Endothelial cell of umbilical vein (primary cell): ENCODE measurements at regions not wholly inside any gene's neighbourhood (a gene's known extent, or its start where the extent isn't known, plus 50 kb on each side); places are given as distances from the start of the nearest gene placed in this dataset.

Source experiments
- BruUV-seq: library from RNA; stranded (reverse); fragments of 400-500 nt; replicated peaks from 2 replicates; lab custom pipeline; 2021; lab: Mats Ljungman, UMichigan
- CTCF ChIA-PET: fragments of 300-600, 350-600 bp; sonication (Branson Sonifier 250); formaldehyde crosslinking; loops from one replicate; lab custom pipeline; 2021; ENCODE audit warnings: antibody characterized with exemption, inconsistent platforms; lab: Charles Lee
- POLR2A ChIA-PET: fragments of 300-600, 350-600 bp; sonication (Branson Sonifier 250); formaldehyde crosslinking; loops from one replicate; lab custom pipeline; 2021; ENCODE audit warnings: antibody characterized with exemption, inconsistent platforms; lab: Charles Lee
- DNase-seq: peaks from one replicate; pipeline ENCODE4 v3.0.0-alpha.2; 2011; ENCODE audit warnings: low read depth, low spot score
- FAIRE-seq: peaks from 2 replicates; lab custom pipeline; 2011; peaks lifted over from hg19 to GRCh38; lab: Jason Lieb, UNC
- H2AFZ ChIP-seq: 2 replicates; pipeline ENCODE4 v1.6.0; 2012; ENCODE audit warnings: low read depth, low read length, control low read depth, inconsistent platforms
- H3K27ac ChIP-seq: 2 replicates; pipeline ENCODE4 v1.5.1; 2011; ENCODE audit warnings: low read depth, mild to moderate bottlenecking, control low read depth, low read length, moderate library complexity; ENCODE audit not compliant: insufficient read depth
- H3K27me3 ChIP-seq, 2 experiments: 2 replicates each; pipeline versions ENCODE4 v1.6.0 to v1.6.1; 2011; ENCODE audit warnings: low read length in 2 of 2, mixed read lengths in 1 of 2; ENCODE audit not compliant: control insufficient read depth in 2 of 2, insufficient read depth in 2 of 2
- H3K36me3 ChIP-seq, 2 experiments: 2 replicates in 1 of 2; 3 replicates in 1 of 2; pipeline ENCODE4 v1.5.1; 2011; ENCODE audit warnings: low read length in 2 of 2, mild to moderate bottlenecking in 1 of 2, moderate library complexity in 1 of 2; ENCODE audit not compliant: control insufficient read depth in 2 of 2, insufficient read depth in 2 of 2; ENCODE audit errors: extremely low read depth in 1 of 2
- H3K4me1 ChIP-seq: 3 replicates; pipeline ENCODE4 v1.5.1; 2011; ENCODE audit warnings: mild to moderate bottlenecking, low read length; ENCODE audit not compliant: control insufficient read depth, insufficient read depth; ENCODE audit errors: extremely low read depth
- H3K4me2 ChIP-seq: 2 replicates; pipeline ENCODE4 v1.6.1; 2011; ENCODE audit warnings: low read length, control low read depth, mixed read lengths; ENCODE audit not compliant: insufficient read depth
- H3K4me3 ChIP-seq, 3 experiments: fragments of 200-600 bp in 1 of 3; sonication (generic), shearing (Covaris generic) in 1 of 3; replicated peaks in 1 of 3; 2 replicates each; pipeline ENCODE4 v1.5.1; 2011 to 2016; ENCODE audit warnings: control low read depth in 3 of 3, low read length in 3 of 3, mild to moderate bottlenecking in 2 of 3, inconsistent platforms in 1 of 3, low read depth in 1 of 3, moderate library complexity in 1 of 3; ENCODE audit not compliant: insufficient read depth in 1 of 3
- H3K79me2 ChIP-seq: 2 replicates; pipeline ENCODE4 v1.6.0; 2012; ENCODE audit warnings: low read length, inconsistent platforms; ENCODE audit not compliant: control insufficient read depth, insufficient read depth
- H3K9ac ChIP-seq: replicated peaks from 2 replicates; pipeline ENCODE3; 2011; ENCODE audit warnings: low read length, control low read depth; ENCODE audit not compliant: insufficient read depth; ENCODE audit errors: extremely low read depth
- H3K9me1 ChIP-seq: replicated peaks from 3 replicates; pipeline ENCODE4 v1.6.0; 2011; ENCODE audit warnings: mild to moderate bottlenecking, low read length; ENCODE audit not compliant: control insufficient read depth, insufficient read depth; ENCODE audit errors: extremely low read depth
- H3K9me3 ChIP-seq: replicated peaks from 2 replicates; pipeline ENCODE4 v1.5.1; 2012; ENCODE audit warnings: low read length, inconsistent platforms; ENCODE audit not compliant: control insufficient read depth, insufficient read depth
- H4K20me1 ChIP-seq: replicated peaks from 2 replicates; pipeline ENCODE3; 2011; ENCODE audit warnings: mild to moderate bottlenecking, low read length; ENCODE audit not compliant: control insufficient read depth, insufficient read depth; ENCODE audit errors: extremely low read depth
- CTCF ChIP-seq, 2 donors: IDR thresholded peaks; 1 replicate in 1 of 2; 2 replicates in 1 of 2; pipeline ENCODE4 v1.5.1; 2011; ENCODE audit warnings: low read length in 2 of 2, mild to moderate bottlenecking in 2 of 2, moderate library complexity in 2 of 2, control low read depth in 1 of 2, inconsistent platforms in 1 of 2, low read depth in 1 of 2; ENCODE audit not compliant: insufficient read depth in 1 of 2; ENCODE audit errors: extremely low read depth in 1 of 2
- EZH2 ChIP-seq: IDR thresholded peaks from 2 replicates; pipeline ENCODE4 v1.6.1; 2012; ENCODE audit warnings: borderline replicate concordance, low read depth, mild to moderate bottlenecking, moderate library complexity, low read length, inconsistent platforms; ENCODE audit not compliant: severe bottlenecking
- FOS ChIP-seq: IDR thresholded peaks from 2 replicates; pipeline ENCODE4 v1.6.1; 2011; ENCODE audit warnings: mild to moderate bottlenecking, low read length, moderate library complexity, borderline replicate concordance; ENCODE audit not compliant: insufficient read depth
- GATA2 ChIP-seq: IDR thresholded peaks from 2 replicates; pipeline ENCODE4 v1.7.0; 2011; ENCODE audit warnings: low read depth, mild to moderate bottlenecking, moderate library complexity, mixed read lengths, low read length; ENCODE audit not compliant: insufficient read length, insufficient read depth
- JUN ChIP-seq: IDR thresholded peaks from 2 replicates; pipeline ENCODE4 v1.6.1; 2011; ENCODE audit warnings: borderline replicate concordance, low read depth; ENCODE audit not compliant: insufficient read length, insufficient read depth
- MAX ChIP-seq: IDR thresholded peaks from 2 replicates; pipeline ENCODE4 v1.6.1; 2011; ENCODE audit not compliant: insufficient read depth, insufficient read length
- MYC ChIP-seq: IDR thresholded peaks from one replicate; pipeline ENCODE4 v1.6.1; 2011; ENCODE audit warnings: mild to moderate bottlenecking, low read depth, low read length
- POLR2A ChIP-seq: IDR thresholded peaks from 2 replicates; pipeline ENCODE4 v1.6.1; 2012; ENCODE audit warnings: low read depth, mild to moderate bottlenecking, control low read depth, low read length
- POLR2AphosphoS5 ChIP-seq: IDR thresholded peaks from 2 replicates; pipeline ENCODE4 v1.6.1; 2012; ENCODE audit warnings: low read depth, mild to moderate bottlenecking, control low read depth, low read length, moderate library complexity; ENCODE audit not compliant: insufficient read depth
- dilution Hi-C: fragments of 300-500 bp; cut with MboI; formaldehyde crosslinking; loops from one replicate; pipeline ENCODE4 v1.15.0; 2019; ENCODE audit warnings: low sequenced_read_pairs; ENCODE audit not compliant: extremely low pct_ligation_motif_present
- intact Hi-C: fragments of 100-400 bp; cut with micrococcal nuclease; formaldehyde crosslinking; loops from one replicate; pipeline ENCODE4 v1.10.0; 2022

- intact Hi-C loops, result no loop called here
- no peak overlapping the region for H2AFZ ChIP-seq
- no peaks in the 10 kb centered on the region for H3K79me2 ChIP-seq
- no peaks in the 10 kb centered on the region for H3K4me1 ChIP-seq
- peaks cover 4% of the 10 kb centered on the region for H3K9me3 ChIP-seq
- CTCF ChIA-PET, result no interaction called here
- no peak overlapping the region for H3K27ac ChIP-seq
- BruUV-seq, result no TSS peak
- dilution Hi-C loops, result no loop called here
- TF ChIP-seq FOS (no peak), POLR2A (no peak), MAX (no peak), EZH2 (no peak), CTCF (IDR thresholded peaks at IDR 0.05; ENCODE audit: extremely low read depth in 1 of 2, insufficient read depth in 1 of 2, low read depth in 1 of 2, low read length in 2 of 2) (no peak), MYC (no peak)
- H3K9me1 ChIP-seq, result no peaks in the 10 kb centered on the region
- no peak overlapping the region for H3K4me2 ChIP-seq
- H3K27me3 ChIP-seq, result no peaks in the 10 kb centered on the region
- DNase-seq, result no peak
- no peak for FAIRE-seq
- no peaks in the 10 kb centered on the region for H3K36me3 ChIP-seq
- no peaks in the 10 kb centered on the region for H4K20me1 ChIP-seq
- no peak overlapping the region for H3K4me3 ChIP-seq
- no peak overlapping the region for H3K9ac ChIP-seq
- POLR2A ChIA-PET, result no interaction called here
These were observed 93.7 kb upstream of the RGMA start for GRCh38 chr15:93182703-93183205.

DNA sequence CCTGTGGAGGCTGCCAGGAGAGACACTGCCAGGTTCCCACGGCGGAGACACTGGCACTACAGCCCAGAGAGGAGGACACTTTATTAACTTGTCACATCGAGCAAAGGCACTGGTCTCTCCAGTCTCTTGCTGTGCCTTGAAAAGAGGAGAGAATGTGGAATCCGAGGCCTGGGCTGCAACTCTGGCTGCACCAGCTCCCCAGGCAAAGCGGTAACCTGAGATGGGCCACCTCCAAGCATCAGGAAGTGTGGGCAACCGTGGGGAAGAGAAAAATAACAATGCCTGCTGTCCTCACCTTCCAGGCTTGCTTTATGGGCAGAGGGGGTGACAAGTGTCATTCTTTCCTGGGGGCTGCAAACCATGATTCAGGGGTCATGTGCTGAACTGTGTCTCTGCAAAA lies 91.6 kb upstream of the RGMA start:
- Histone ChIP-seq H2AFZ (no peak overlapping the region), H3K9me3 (peaks cover 4% of the 10 kb centered on the region), H3K79me2 (no peaks in the 10 kb centered on the region), H3K27me3 (no peaks in the 10 kb centered on the region), H3K9ac (no peak overlapping the region), H3K4me1 (no peaks in the 10 kb centered on the region), H4K20me1 (no peaks in the 10 kb centered on the region), H3K36me3 (no peaks in the 10 kb centered on the region), H3K4me2 (no peak overlapping the region), H3K4me3 (no peak overlapping the region), H3K9me1 (no peaks in the 10 kb centered on the region), H3K27ac (no peak overlapping the region)
- TF ChIP-seq POLR2AphosphoS5 (no peak), MAX (no peak), MYC (no peak), JUN (no peak), GATA2 (no peak)
- dilution Hi-C loops, result no loop called here
- POLR2A ChIA-PET, result no interaction called here
- CTCF ChIA-PET, result no interaction called here
- no peak for FAIRE-seq
- BruUV-seq, result no TSS peak
- DNase-seq, result no peak
- intact Hi-C loops, result no loop called here
